ENCODE measurements at regions not wholly inside any gene's neighbourhood (a gene's known extent, or its start where the extent isn't known, plus 50 kb on each side); places are given as distances from the start of the nearest gene placed in this dataset.
"Not testable (repeated sequence)": the region's sequence is repeated elsewhere in the genome, so short reads cannot be mapped to it uniquely, and the experiment has no call there.

GRCh38 chr5:166172597-166172996 lies 2118.8 kb upstream of the WWC1 start:
- no peak for DNase-seq

- no peak for DNase-seq
Observed at GRCh38 chr5:166178411-166179080, 2112.9 kb upstream of the WWC1 start.

GRCh38 chr5:166185185-166185584 lies 2106.3 kb upstream of the WWC1 start:
- DNase-seq = no peak

GRCh38 chr5:166188501-166189325 lies 2102.7 kb upstream of the WWC1 start:
- no peak for DNase-seq

GRCh38 chr5:166192696-166193095 lies 2098.7 kb upstream of the WWC1 start:
- no peak for DNase-seq

GRCh38 chr5:166195981-166196380 lies 2095.5 kb upstream of the WWC1 start:
- no peak for DNase-seq

- DNase-seq = no peak
Observed at GRCh38 chr5:166200532-166200931, 2090.9 kb upstream of the WWC1 start.

GRCh38 chr5:166211640-166212039 lies 2079.8 kb upstream of the WWC1 start:
- DNase-seq = no peak

- no peak for DNase-seq
Observed at GRCh38 chr5:166236327-166236726, 2055.1 kb upstream of the WWC1 start.

GRCh38 chr5:166240705-166241104 lies 2050.7 kb upstream of the WWC1 start:
- no peak for DNase-seq

- no peak for DNase-seq
Observed at GRCh38 chr5:166245556-166245955, 2045.9 kb upstream of the WWC1 start.

- no peak for DNase-seq
Observed at GRCh38 chr5:166251786-166252185, 2039.7 kb upstream of the WWC1 start.

- DNase-seq = no peak
Observed at GRCh38 chr5:166257661-166258060, 2033.8 kb upstream of the WWC1 start.

GRCh38 chr5:166262395-166262794 lies 2029.0 kb upstream of the WWC1 start:
- DNase-seq = no peak

GRCh38 chr5:166267907-166268306 lies 2023.5 kb upstream of the WWC1 start:
- no peak for DNase-seq

- DNase-seq = no peak
Observed at GRCh38 chr5:166270712-166271111, 2020.7 kb upstream of the WWC1 start.

- no peak for DNase-seq
Observed at GRCh38 chr5:166276006-166276405, 2015.4 kb upstream of the WWC1 start.

- no peak for DNase-seq
Observed at GRCh38 chr5:166279828-166280227, 2011.6 kb upstream of the WWC1 start.

GRCh38 chr5:166281433-166281832 lies 2010.0 kb upstream of the WWC1 start:
- no peak for DNase-seq

GRCh38 chr5:166282939-166283338 lies 2008.5 kb upstream of the WWC1 start:
- DNase-seq = no peak

- no peak for DNase-seq
Observed at GRCh38 chr5:166285361-166285760, 2006.1 kb upstream of the WWC1 start.

- no peak for DNase-seq
Observed at GRCh38 chr5:166286832-166287231, 2004.6 kb upstream of the WWC1 start.

GRCh38 chr5:166287866-166288265 lies 2003.6 kb upstream of the WWC1 start:
- no peak for DNase-seq

- not testable (repeated sequence) for DNase-seq
Observed at GRCh38 chr5:166291800-166292199, 1999.6 kb upstream of the WWC1 start.

GRCh38 chr5:166293892-166294291 lies 1997.6 kb upstream of the WWC1 start:
- no peak for DNase-seq

Measured in CD4-positive, alpha-beta T cell treated with Interleukin-4 for 4 hours (primary cell).